ENCODE measurements at regions not wholly inside any gene's neighbourhood (a gene's known extent, or its start where the extent isn't known, plus 50 kb on each side); places are given as distances from the start of the nearest gene placed in this dataset.
"Not testable (repeated sequence)": the region's sequence is repeated elsewhere in the genome, so short reads cannot be mapped to it uniquely, and the experiment has no call there.

- Histone ChIP-seq H3K9ac (ENCODE audit: insufficient read length, low read depth) (no peak overlapping the region), H3K9me3 (ENCODE audit: insufficient read depth, low read length) (no peaks in the 10 kb centered on the region), H3K36me3 (ENCODE audit: insufficient read depth, insufficient read length, low read length) (no peaks in the 10 kb centered on the region), H3K4me1 (ENCODE audit: insufficient read depth, insufficient read length) (no peaks in the 10 kb centered on the region), H3K4me3 (ENCODE audit: insufficient read length, low read depth) (no peak overlapping the region), H3K27me3 (ENCODE audit: insufficient read depth, insufficient read length) (no peaks in the 10 kb centered on the region)
- no peak for DNase-seq (ENCODE audit: low read depth, low spot score)
- TF ChIP-seq ZNF274 (IDR thresholded peaks at IDR 0.05; ENCODE audit: low read depth, low read length) = no peak
These were observed 97.9 kb upstream of the ADAMTS3 start for GRCh38 chr4:72666910-72667309.

- no peaks in the 10 kb centered on the region for H3K9me3 ChIP-seq (ENCODE audit: insufficient read depth, low read length)
- H3K9ac ChIP-seq (ENCODE audit: insufficient read length, low read depth) = no peak overlapping the region
- H3K27me3 ChIP-seq (ENCODE audit: insufficient read depth, insufficient read length) = no peaks in the 10 kb centered on the region
- no peaks in the 10 kb centered on the region for H3K36me3 ChIP-seq (ENCODE audit: insufficient read depth, insufficient read length, low read length)
- DNase-seq (ENCODE audit: low read depth, low spot score) = no peak
- TF ChIP-seq ZNF274 (IDR thresholded peaks at IDR 0.05; ENCODE audit: low read depth, low read length) (no peak), SUZ12 (IDR thresholded peaks at IDR 0.05; ENCODE audit: extremely low read depth, insufficient read depth, insufficient read length) (no peak), YY1 (IDR thresholded peaks at IDR 0.05; ENCODE audit: insufficient read depth, insufficient read length) (no peak)
- H3K4me3 ChIP-seq (ENCODE audit: insufficient read length, low read depth) = no peak overlapping the region
- H3K4me1 ChIP-seq (ENCODE audit: insufficient read depth, insufficient read length) = no peaks in the 10 kb centered on the region
These were observed 96.3 kb upstream of the ADAMTS3 start for GRCh38 chr4:72665171-72665968.

- H3K9me3 ChIP-seq (ENCODE audit: insufficient read depth, low read length) = no peaks in the 10 kb centered on the region
- H3K27me3 ChIP-seq (ENCODE audit: insufficient read depth, insufficient read length) = no peaks in the 10 kb centered on the region
- no peak for DNase-seq (ENCODE audit: low read depth, low spot score)
- no peak for TF ChIP-seq SUZ12 (IDR thresholded peaks at IDR 0.05; ENCODE audit: extremely low read depth, insufficient read depth, insufficient read length)
- TF ChIP-seq ZNF274 (IDR thresholded peaks at IDR 0.05; ENCODE audit: low read depth, low read length) = no peak
- no peak for TF ChIP-seq YY1 (IDR thresholded peaks at IDR 0.05; ENCODE audit: insufficient read depth, insufficient read length)
- H3K4me3 ChIP-seq (ENCODE audit: insufficient read length, low read depth) = no peak overlapping the region
- no peaks in the 10 kb centered on the region for H3K36me3 ChIP-seq (ENCODE audit: insufficient read depth, insufficient read length, low read length)
- H3K4me1 ChIP-seq (ENCODE audit: insufficient read depth, insufficient read length) = no peaks in the 10 kb centered on the region
- H3K9ac ChIP-seq (ENCODE audit: insufficient read length, low read depth) = no peak overlapping the region
These were observed 94.8 kb upstream of the ADAMTS3 start for GRCh38 chr4:72663828-72664227.

GRCh38 chr4:72661830-72662229 is 92.8 kb upstream of the ADAMTS3 start:
- no peaks in the 10 kb centered on the region for H3K36me3 ChIP-seq (ENCODE audit: insufficient read depth, insufficient read length, low read length)
- H3K4me3 ChIP-seq (ENCODE audit: insufficient read length, low read depth) = no peak overlapping the region
- no peak for DNase-seq (ENCODE audit: low read depth, low spot score)

GRCh38 chr4:72641611-72642010 is 72.6 kb upstream of the ADAMTS3 start:
- DNase-seq (ENCODE audit: low read depth, low spot score) = no peak
- peaks cover 6% of the 10 kb centered on the region for H3K9me3 ChIP-seq (ENCODE audit: insufficient read depth, low read length)
- no peak overlapping the region for H3K9ac ChIP-seq (ENCODE audit: insufficient read length, low read depth)
- H3K4me1 ChIP-seq (ENCODE audit: insufficient read depth, insufficient read length) = no peaks in the 10 kb centered on the region
- no peak overlapping the region for H3K4me3 ChIP-seq (ENCODE audit: insufficient read length, low read depth)
- no peaks in the 10 kb centered on the region for H3K27me3 ChIP-seq (ENCODE audit: insufficient read depth, insufficient read length)
- TF ChIP-seq ZNF274 (IDR thresholded peaks at IDR 0.05; ENCODE audit: low read depth, low read length) (no peak), YY1 (IDR thresholded peaks at IDR 0.05; ENCODE audit: insufficient read depth, insufficient read length) (no peak), SUZ12 (IDR thresholded peaks at IDR 0.05; ENCODE audit: extremely low read depth, insufficient read depth, insufficient read length) (no peak)
- H3K36me3 ChIP-seq (ENCODE audit: insufficient read depth, insufficient read length, low read length) = no peaks in the 10 kb centered on the region

More at GRCh38 chr4:72661830-72662229, 92.8 kb upstream of the ADAMTS3 start:
- Histone ChIP-seq H3K4me1 (ENCODE audit: insufficient read depth, insufficient read length) (no peaks in the 10 kb centered on the region), H3K9ac (ENCODE audit: insufficient read length, low read depth) (no peak overlapping the region), H3K9me3 (ENCODE audit: insufficient read depth, low read length) (no peaks in the 10 kb centered on the region), H3K27me3 (ENCODE audit: insufficient read depth, insufficient read length) (no peaks in the 10 kb centered on the region)
- TF ChIP-seq ZNF274 (IDR thresholded peaks at IDR 0.05; ENCODE audit: low read depth, low read length) (no peak), YY1 (IDR thresholded peaks at IDR 0.05; ENCODE audit: insufficient read depth, insufficient read length) (no peak), SUZ12 (IDR thresholded peaks at IDR 0.05; ENCODE audit: extremely low read depth, insufficient read depth, insufficient read length) (no peak)

GRCh38 chr4:72636866-72637265 is 67.8 kb upstream of the ADAMTS3 start:
- not testable (repeated sequence) for H3K4me1 ChIP-seq (ENCODE audit: insufficient read depth, insufficient read length); DNase-seq (ENCODE audit: low read depth, low spot score); H3K9ac ChIP-seq (ENCODE audit: insufficient read length, low read depth); H3K36me3 ChIP-seq (ENCODE audit: insufficient read depth, insufficient read length, low read length); H3K27me3 ChIP-seq (ENCODE audit: insufficient read depth, insufficient read length); H3K4me3 ChIP-seq (ENCODE audit: insufficient read length, low read depth); H3K9me3 ChIP-seq (ENCODE audit: insufficient read depth, low read length)

GRCh38 chr4:72635931-72636330 is 66.9 kb upstream of the ADAMTS3 start:
- not testable (repeated sequence) for H3K9me3 ChIP-seq (ENCODE audit: insufficient read depth, low read length); H3K27me3 ChIP-seq (ENCODE audit: insufficient read depth, insufficient read length); H3K36me3 ChIP-seq (ENCODE audit: insufficient read depth, insufficient read length, low read length); H3K4me3 ChIP-seq (ENCODE audit: insufficient read length, low read depth); H3K4me1 ChIP-seq (ENCODE audit: insufficient read depth, insufficient read length); H3K9ac ChIP-seq (ENCODE audit: insufficient read length, low read depth); DNase-seq (ENCODE audit: low read depth, low spot score)

- H3K27me3 ChIP-seq (ENCODE audit: insufficient read depth, insufficient read length); H3K36me3 ChIP-seq (ENCODE audit: insufficient read depth, insufficient read length, low read length); H3K4me3 ChIP-seq (ENCODE audit: insufficient read length, low read depth); H3K4me1 ChIP-seq (ENCODE audit: insufficient read depth, insufficient read length); DNase-seq (ENCODE audit: low read depth, low spot score); H3K9ac ChIP-seq (ENCODE audit: insufficient read length, low read depth); H3K9me3 ChIP-seq (ENCODE audit: insufficient read depth, low read length): not testable (repeated sequence)
These were observed 63.2 kb upstream of the ADAMTS3 start for GRCh38 chr4:72632253-72632652.
